ENCODE measurements at regions not wholly inside any gene's neighbourhood (a gene's known extent, or its start where the extent isn't known, plus 50 kb on each side); places are given as distances from the start of the nearest gene placed in this dataset.
"Not testable (repeated sequence)": the region's sequence is repeated elsewhere in the genome, so short reads cannot be mapped to it uniquely, and the experiment has no call there.

GRCh38 chr16:16971042-16971441 is 499.7 kb downstream of the XYLT1 start:
- no peak for TF ChIP-seq CTCF (IDR thresholded peaks at IDR 0.05; ENCODE audit: insufficient read depth, missing control alignments)
- DNase-seq (ENCODE audit: insufficient read length, low spot score) (no peak), FAIRE-seq (no peak)

- FAIRE-seq (no peak), DNase-seq (ENCODE audit: insufficient read length, low spot score) (no peak)
- no peak for TF ChIP-seq CTCF (IDR thresholded peaks at IDR 0.05; ENCODE audit: insufficient read depth, missing control alignments)
These were observed 497.9 kb downstream of the XYLT1 start for GRCh38 chr16:16972831-16973230.

- FAIRE-seq (no peak), DNase-seq (ENCODE audit: insufficient read length, low spot score) (no peak)
- no peak for TF ChIP-seq CTCF (IDR thresholded peaks at IDR 0.05; ENCODE audit: insufficient read depth, missing control alignments)
These were observed 496.8 kb downstream of the XYLT1 start for GRCh38 chr16:16973707-16974591.

GRCh38 chr16:16982614-16983013 is 488.1 kb downstream of the XYLT1 start:
- no peak for DNase-seq (ENCODE audit: insufficient read length, low spot score)
- TF ChIP-seq CTCF (IDR thresholded peaks at IDR 0.05; ENCODE audit: insufficient read depth, missing control alignments): no peak
- no peak for FAIRE-seq

GRCh38 chr16:16983582-16983981 is 487.2 kb downstream of the XYLT1 start:
- FAIRE-seq: no peak
- TF ChIP-seq CTCF (IDR thresholded peaks at IDR 0.05; ENCODE audit: insufficient read depth, missing control alignments): no peak
- no peak for DNase-seq (ENCODE audit: insufficient read length, low spot score)

- not testable (repeated sequence) for DNase-seq (ENCODE audit: insufficient read length, low spot score); FAIRE-seq
These were observed 486.7 kb downstream of the XYLT1 start for GRCh38 chr16:16984091-16984490.

- DNase-seq (ENCODE audit: insufficient read length, low spot score): no peak
- no peak for TF ChIP-seq CTCF (IDR thresholded peaks at IDR 0.05; ENCODE audit: insufficient read depth, missing control alignments)
- FAIRE-seq: no peak
These were observed 485.1 kb downstream of the XYLT1 start for GRCh38 chr16:16985707-16986106.

All from D721Med (cell line).